Fibroblast of lung (primary cell): ENCODE measurements at regions not wholly inside any gene's neighbourhood (a gene's known extent, or its start where the extent isn't known, plus 50 kb on each side); places are given as distances from the start of the nearest gene placed in this dataset.
A peak's percentile ranks its signal among the peaks of the same experiment; 100 is the strongest.

Experiments used
- DNase-seq, 2 donors: peaks; one replicate each; pipeline versions ENCODE4 v3.0.0 to v3.0.0-alpha.2; 2010; ENCODE audit warnings: low read depth in 2 of 2
- H2AFZ ChIP-seq: 2 replicates; pipeline ENCODE4 v1.5.1; 2012; ENCODE audit warnings: low read length, control low read depth, inconsistent platforms
- H3K27ac ChIP-seq: 2 replicates; pipeline ENCODE4 v1.5.1; 2011; ENCODE audit warnings: low read length, control low read depth; ENCODE audit not compliant: insufficient read depth
- H3K27me3 ChIP-seq: 2 replicates; pipeline ENCODE4 v1.5.1; 2011; ENCODE audit warnings: mild to moderate bottlenecking, low read length; ENCODE audit not compliant: control insufficient read depth, insufficient read depth
- H3K36me3 ChIP-seq: 2 replicates; pipeline ENCODE4 v1.5.1; 2011; ENCODE audit warnings: low read length; ENCODE audit not compliant: control insufficient read depth, insufficient read depth
- H3K4me1 ChIP-seq: 2 replicates; pipeline ENCODE4 v1.5.1; 2011; ENCODE audit warnings: low read length; ENCODE audit not compliant: control insufficient read depth, insufficient read depth; ENCODE audit errors: extremely low read depth
- H3K4me2 ChIP-seq: 2 replicates; pipeline ENCODE4 v1.5.1; 2011; ENCODE audit warnings: low read length, control low read depth; ENCODE audit not compliant: insufficient read depth; ENCODE audit errors: extremely low read depth
- H3K4me3 ChIP-seq, 4 experiments: fragments of 200-600 bp in 1 of 4; sonication (generic) in 1 of 4; replicated peaks in 1 of 4; 2 replicates each; pipeline ENCODE4 v1.5.1; 2011 to 2016; ENCODE audit warnings: low read length in 4 of 4, low read depth in 3 of 4, mild to moderate bottlenecking in 3 of 4, control low read depth in 2 of 4, inconsistent platforms in 1 of 4, mixed read lengths in 1 of 4; ENCODE audit not compliant: insufficient read depth in 1 of 4; ENCODE audit errors: control extremely low read depth in 1 of 4
- H3K79me2 ChIP-seq: 2 replicates; pipeline ENCODE4 v1.5.1; 2012; ENCODE audit warnings: mild to moderate bottlenecking, low read length, inconsistent platforms; ENCODE audit not compliant: control insufficient read depth, insufficient read depth
- H3K9ac ChIP-seq: 2 replicates; pipeline ENCODE4 v1.5.1; 2011; ENCODE audit warnings: mild to moderate bottlenecking, low read length, control low read depth; ENCODE audit not compliant: insufficient read depth
- H3K9me3 ChIP-seq: 2 replicates; pipeline ENCODE4 v1.5.1; 2012; ENCODE audit warnings: low read depth, low read length; ENCODE audit not compliant: control insufficient read depth, insufficient read depth
- H4K20me1 ChIP-seq: 2 replicates; pipeline ENCODE4 v1.5.1; 2011; ENCODE audit warnings: low read length; ENCODE audit not compliant: control insufficient read depth, insufficient read depth; ENCODE audit errors: extremely low read depth
- EZH2 ChIP-seq: IDR thresholded peaks from 2 replicates; pipeline ENCODE4 v1.5.1; 2012; ENCODE audit warnings: low read length, control low read depth, mild to moderate bottlenecking; ENCODE audit errors: missing control alignments
- TF ChIP-seq, protein P1 (sequence below), 2 donors: IDR thresholded peaks in 1 of 2; conservative IDR thresholded peaks in 1 of 2; 1 replicate in 1 of 2; 2 replicates in 1 of 2; pipeline ENCODE4 v1.5.1; 2011 to 2012; ENCODE audit warnings: low read length in 2 of 2, control low read depth in 1 of 2, inconsistent platforms in 1 of 2, low read depth in 1 of 2, mild to moderate bottlenecking in 1 of 2

DNA sequence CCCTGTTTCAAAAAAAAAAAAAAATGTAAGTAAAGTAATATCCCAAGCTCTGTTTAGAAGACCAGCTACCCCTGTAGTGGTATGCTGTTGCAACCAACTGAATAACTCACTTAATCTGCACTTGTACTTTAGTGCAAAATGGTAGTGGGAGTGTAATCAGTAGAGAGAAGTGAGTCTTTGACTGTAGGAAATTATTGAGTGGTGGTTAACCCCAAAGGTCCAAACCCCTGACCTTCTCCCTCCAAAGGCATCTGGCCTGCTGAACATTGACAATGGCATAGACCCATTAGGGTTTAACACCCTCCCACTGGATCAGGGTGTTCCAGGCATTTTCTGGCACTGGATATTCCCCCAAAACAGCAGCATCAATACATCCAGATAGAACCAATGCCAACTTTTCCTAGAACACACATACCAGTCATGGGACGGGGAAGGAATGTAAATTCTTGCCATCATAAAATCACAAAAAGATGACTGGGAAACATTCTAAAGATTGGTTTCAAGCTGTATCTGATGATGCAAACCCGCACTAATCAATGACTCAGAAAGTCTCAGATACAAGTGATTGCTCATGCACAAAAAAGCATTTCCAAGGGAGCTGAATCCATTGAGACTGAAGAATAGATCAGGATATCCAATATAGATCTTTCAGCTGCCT is 110.3 kb downstream of the MRPL39 start:
- Histone ChIP-seq H2AFZ (no peak overlapping the region), H3K4me2 (no peak overlapping the region), H3K79me2 (no peaks in the 10 kb centered on the region), H4K20me1 (no peaks in the 10 kb centered on the region), H3K27ac (no peak overlapping the region), H3K36me3 (no peaks in the 10 kb centered on the region), H3K4me1 (no peaks in the 10 kb centered on the region), H3K27me3 (no peaks in the 10 kb centered on the region), H3K9me3 (no peaks in the 10 kb centered on the region), H3K4me3 (no peak overlapping the region), H3K9ac (no peak overlapping the region)
- peak; percentile 55 to 74 for DNase-seq
- TF ChIP-seq EZH2 = no peak
- TF ChIP-seq, protein P1, sequence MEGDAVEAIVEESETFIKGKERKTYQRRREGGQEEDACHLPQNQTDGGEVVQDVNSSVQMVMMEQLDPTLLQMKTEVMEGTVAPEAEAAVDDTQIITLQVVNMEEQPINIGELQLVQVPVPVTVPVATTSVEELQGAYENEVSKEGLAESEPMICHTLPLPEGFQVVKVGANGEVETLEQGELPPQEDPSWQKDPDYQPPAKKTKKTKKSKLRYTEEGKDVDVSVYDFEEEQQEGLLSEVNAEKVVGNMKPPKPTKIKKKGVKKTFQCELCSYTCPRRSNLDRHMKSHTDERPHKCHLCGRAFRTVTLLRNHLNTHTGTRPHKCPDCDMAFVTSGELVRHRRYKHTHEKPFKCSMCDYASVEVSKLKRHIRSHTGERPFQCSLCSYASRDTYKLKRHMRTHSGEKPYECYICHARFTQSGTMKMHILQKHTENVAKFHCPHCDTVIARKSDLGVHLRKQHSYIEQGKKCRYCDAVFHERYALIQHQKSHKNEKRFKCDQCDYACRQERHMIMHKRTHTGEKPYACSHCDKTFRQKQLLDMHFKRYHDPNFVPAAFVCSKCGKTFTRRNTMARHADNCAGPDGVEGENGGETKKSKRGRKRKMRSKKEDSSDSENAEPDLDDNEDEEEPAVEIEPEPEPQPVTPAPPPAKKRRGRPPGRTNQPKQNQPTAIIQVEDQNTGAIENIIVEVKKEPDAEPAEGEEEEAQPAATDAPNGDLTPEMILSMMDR (conservative IDR thresholded peaks at IDR 0.05 in 1 of 2, IDR thresholded peaks at IDR 0.05 in 1 of 2; ENCODE audit: low read depth in 1 of 2, low read length in 2 of 2) = no peak

- Histone ChIP-seq H3K4me3 (no peak overlapping the region), H2AFZ (no peak overlapping the region), H3K36me3 (no peaks in the 10 kb centered on the region), H3K79me2 (no peaks in the 10 kb centered on the region), H3K27me3 (no peaks in the 10 kb centered on the region), H3K9me3 (no peaks in the 10 kb centered on the region), H3K4me1 (no peaks in the 10 kb centered on the region), H3K27ac (no peak overlapping the region), H3K4me2 (no peak overlapping the region), H3K9ac (no peak overlapping the region), H4K20me1 (no peaks in the 10 kb centered on the region)
- no peak for DNase-seq
- TF ChIP-seq, protein P1 (conservative IDR thresholded peaks at IDR 0.05 in 1 of 2, IDR thresholded peaks at IDR 0.05 in 1 of 2; ENCODE audit: low read depth in 1 of 2, low read length in 2 of 2) = no peak
- TF ChIP-seq EZH2 = no peak
These were observed 112.5 kb downstream of the MRPL39 start for GRCh38 chr21:25494804-25495203.

DNA sequence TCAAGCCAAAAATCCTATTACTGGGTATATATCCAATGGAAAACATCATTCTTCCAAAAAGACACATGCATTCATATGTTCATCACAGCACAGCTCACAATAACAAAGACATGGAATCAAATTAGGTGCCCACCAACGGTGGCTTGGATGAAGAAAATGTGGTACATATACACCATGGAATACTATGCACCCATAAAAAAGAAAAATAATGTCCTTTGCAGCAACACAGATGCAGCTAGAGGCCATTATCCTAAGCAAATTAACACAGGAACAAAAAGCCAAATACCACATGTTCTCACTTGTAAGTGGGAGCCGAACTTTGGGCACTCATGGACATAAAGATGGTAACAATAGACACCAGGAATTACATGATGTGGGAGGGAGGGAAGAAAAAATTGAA is 113.6 kb downstream of the MRPL39 start:
- Histone ChIP-seq H3K9me3 (no peaks in the 10 kb centered on the region), H3K36me3 (no peaks in the 10 kb centered on the region), H3K27me3 (no peaks in the 10 kb centered on the region), H2AFZ (no peak overlapping the region), H3K4me1 (no peaks in the 10 kb centered on the region), H3K79me2 (no peaks in the 10 kb centered on the region), H3K9ac (no peak overlapping the region), H3K4me3 (no peak overlapping the region), H3K4me2 (no peak overlapping the region), H3K27ac (no peak overlapping the region), H4K20me1 (no peaks in the 10 kb centered on the region)
- TF ChIP-seq, protein P1 (conservative IDR thresholded peaks at IDR 0.05 in 1 of 2, IDR thresholded peaks at IDR 0.05 in 1 of 2; ENCODE audit: low read depth in 1 of 2, low read length in 2 of 2) = no peak
- no peak for TF ChIP-seq EZH2
- no peak for DNase-seq
